Prostate gland (tissue), 2 donors: ENCODE measurements at regions not wholly inside any gene's neighbourhood (a gene's known extent, or its start where the extent isn't known, plus 50 kb on each side); places are given as distances from the start of the nearest gene placed in this dataset.

Source experiments
- POLR2AphosphoS5 ChIP-seq: sonication (generic); formaldehyde crosslinking; IDR thresholded peaks from one replicate; pipeline ENCODE4 v1.6.1; 2017; ENCODE audit warnings: antibody characterized with exemption
- TF ChIP-seq, protein P1 (sequence below), 4 experiments: fragments of 200-600 bp in 2 of 4; fragments of 450-650 bp in 2 of 4; sonication (generic) in 2 of 4; IDR thresholded peaks; 1 replicate in 3 of 4; 2 replicates in 1 of 4; pipeline ENCODE4 v1.5.1; 2016 to 2019; ENCODE audit warnings: antibody characterized with exemption in 4 of 4, mild to moderate bottlenecking in 2 of 4, moderate library complexity in 2 of 4

DNA sequence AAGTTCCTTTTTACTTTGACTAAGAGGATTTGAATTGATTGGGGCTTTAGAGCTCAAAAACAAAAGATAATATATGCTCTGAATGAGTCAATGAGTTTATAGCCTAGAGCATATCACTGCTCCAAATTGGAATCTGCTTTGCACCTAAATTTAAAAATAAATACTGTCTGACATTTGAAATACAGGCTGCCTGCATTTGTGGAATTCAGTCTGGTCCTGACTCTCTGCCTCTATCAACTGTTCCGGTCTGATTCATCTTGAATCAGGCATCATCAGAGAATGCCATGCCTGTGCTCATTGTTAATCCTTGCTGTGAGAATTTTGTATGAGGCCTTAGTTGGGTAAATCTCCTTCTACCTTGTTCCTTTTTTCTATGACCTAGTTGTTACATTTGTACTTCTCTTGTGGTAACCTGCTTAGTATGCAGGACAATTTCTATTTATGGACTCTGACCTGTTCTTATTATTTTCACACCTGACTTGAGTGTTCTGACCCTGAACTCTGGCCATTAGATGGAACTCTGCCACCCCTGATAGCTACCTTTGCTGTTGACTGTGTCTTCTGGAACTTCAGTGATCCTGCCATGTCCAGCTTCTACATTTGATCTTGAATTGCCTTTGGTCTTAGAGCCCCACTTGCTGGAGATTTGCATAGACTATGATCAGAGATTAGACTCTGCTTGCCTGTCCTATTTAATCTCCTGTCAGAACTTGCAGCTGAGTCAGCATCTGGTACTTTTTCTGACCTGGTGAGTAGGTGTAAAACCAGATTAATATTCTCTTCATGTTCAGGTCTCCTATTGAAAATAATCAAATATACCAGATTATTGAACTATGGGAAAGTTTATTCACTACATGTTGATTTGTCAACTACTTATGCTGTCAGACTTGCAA is 442.7 kb upstream of the HS3ST5 start:
- no peak for TF ChIP-seq POLR2AphosphoS5
- TF ChIP-seq, protein P1, sequence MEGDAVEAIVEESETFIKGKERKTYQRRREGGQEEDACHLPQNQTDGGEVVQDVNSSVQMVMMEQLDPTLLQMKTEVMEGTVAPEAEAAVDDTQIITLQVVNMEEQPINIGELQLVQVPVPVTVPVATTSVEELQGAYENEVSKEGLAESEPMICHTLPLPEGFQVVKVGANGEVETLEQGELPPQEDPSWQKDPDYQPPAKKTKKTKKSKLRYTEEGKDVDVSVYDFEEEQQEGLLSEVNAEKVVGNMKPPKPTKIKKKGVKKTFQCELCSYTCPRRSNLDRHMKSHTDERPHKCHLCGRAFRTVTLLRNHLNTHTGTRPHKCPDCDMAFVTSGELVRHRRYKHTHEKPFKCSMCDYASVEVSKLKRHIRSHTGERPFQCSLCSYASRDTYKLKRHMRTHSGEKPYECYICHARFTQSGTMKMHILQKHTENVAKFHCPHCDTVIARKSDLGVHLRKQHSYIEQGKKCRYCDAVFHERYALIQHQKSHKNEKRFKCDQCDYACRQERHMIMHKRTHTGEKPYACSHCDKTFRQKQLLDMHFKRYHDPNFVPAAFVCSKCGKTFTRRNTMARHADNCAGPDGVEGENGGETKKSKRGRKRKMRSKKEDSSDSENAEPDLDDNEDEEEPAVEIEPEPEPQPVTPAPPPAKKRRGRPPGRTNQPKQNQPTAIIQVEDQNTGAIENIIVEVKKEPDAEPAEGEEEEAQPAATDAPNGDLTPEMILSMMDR (IDR thresholded peaks at IDR 0.05), result no peak
